ENCODE measurements at regions not wholly inside any gene's neighbourhood (a gene's known extent, or its start where the extent isn't known, plus 50 kb on each side); places are given as distances from the start of the nearest gene placed in this dataset.
"Not testable (repeated sequence)": the region's sequence is repeated elsewhere in the genome, so short reads cannot be mapped to it uniquely, and the experiment has no call there.

GRCh38 chr3:140870351-140870750 is 71.3 kb upstream of the SLC25A36 start:
- DNase-seq = no peak

DNA sequence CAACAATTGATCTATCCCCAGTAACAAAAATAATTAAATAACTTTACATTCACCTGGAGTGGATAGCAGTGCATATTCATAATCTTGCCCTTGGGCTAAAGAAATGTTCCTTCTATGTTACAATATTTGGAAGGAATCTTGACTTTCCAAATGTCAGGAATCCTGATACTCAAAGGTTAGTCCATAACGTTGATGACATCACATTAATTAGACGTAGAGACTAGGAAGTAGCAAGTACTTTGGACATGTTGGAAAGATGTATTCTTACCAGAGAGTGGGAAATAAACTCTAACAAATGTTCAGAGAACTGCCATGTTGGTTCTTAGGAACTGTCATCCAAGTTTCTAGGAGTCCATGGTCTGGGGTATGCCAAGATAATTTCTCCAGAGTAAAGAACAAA is 70.6 kb upstream of the SLC25A36 start:
- no peak for DNase-seq

DNA sequence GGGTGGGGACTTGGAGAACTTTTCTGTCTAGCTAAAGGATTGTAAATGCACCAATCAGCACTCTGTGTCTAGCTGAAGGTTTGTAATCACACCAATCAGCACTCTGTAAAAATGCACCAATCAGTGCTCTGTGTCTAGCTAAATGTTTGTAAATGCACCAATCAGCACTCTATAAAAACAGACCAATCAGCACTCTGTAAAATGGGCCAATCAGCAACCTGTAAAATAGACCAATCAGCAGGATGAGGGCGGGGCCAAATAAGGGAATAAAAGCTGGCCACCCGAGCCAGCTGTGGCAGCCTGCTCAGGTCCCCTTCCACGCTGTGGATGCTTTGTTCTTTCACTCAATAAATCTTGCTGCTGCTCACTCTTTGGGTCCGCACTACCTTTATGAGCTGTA is 69.5 kb upstream of the SLC25A36 start:
- DNase-seq = not testable (repeated sequence)

DNA sequence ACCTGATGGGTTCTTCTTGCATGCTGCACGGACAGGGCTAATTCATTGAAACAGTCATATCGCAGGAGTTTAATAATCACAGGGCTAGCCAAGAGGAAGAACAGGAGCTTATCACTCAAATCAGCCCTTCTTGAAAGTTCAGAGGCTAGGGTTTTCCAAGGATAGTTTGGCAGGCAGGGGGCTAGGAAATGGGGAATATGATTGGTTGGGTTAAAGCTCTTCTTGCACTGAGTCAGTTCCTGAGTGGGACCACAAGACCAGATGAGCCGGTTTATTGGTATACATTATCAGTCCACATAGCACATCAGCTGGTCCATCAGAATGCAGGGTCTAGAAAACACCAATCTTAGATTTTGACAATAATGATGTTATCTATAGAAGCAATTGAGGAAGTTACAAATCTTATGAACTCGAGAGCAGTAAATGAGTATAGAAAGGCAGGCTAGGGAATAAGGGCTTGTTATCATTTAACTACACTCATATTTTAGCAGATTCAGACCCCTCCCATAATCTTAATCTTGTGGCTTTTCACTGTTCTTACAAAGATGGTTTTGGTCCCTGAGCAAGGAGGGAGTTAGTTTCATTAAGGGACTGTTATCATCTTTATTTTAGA is 58.1 kb upstream of the SLC25A36 start:
- no peak for DNase-seq

GRCh38 chr3:140885697-140886096 is 55.9 kb upstream of the SLC25A36 start:
- not testable (repeated sequence) for DNase-seq

All from muscle of arm (tissue), 1 donor.